ENCODE measurements at regions not wholly inside any gene's neighbourhood (a gene's known extent, or its start where the extent isn't known, plus 50 kb on each side); places are given as distances from the start of the nearest gene placed in this dataset.

GRCh38 chr7:35520810-35521625 is 173.9 kb downstream of the HERPUD2 start:
- Histone ChIP-seq H3K9ac (ENCODE audit: low read length in 3 of 3) (no peak overlapping the region), H3K4me1 (ENCODE audit: control insufficient read depth in 2 of 3, insufficient read depth in 2 of 3, low read depth in 1 of 3, low read length in 3 of 3) (no peaks in the 10 kb centered on the region), H3K27me3 (ENCODE audit: control insufficient read depth, insufficient read depth, low read length) (no peaks in the 10 kb centered on the region), H3K9me3 (ENCODE audit: control insufficient read depth in 2 of 3, insufficient read depth in 1 of 3, low read length in 3 of 3) (no peaks in the 10 kb centered on the region), H3K36me3 (ENCODE audit: control insufficient read depth in 2 of 3, insufficient read depth in 3 of 3, low read length in 3 of 3) (no peaks in the 10 kb centered on the region), H3K4me3 (ENCODE audit: low read length in 3 of 3) (no peak overlapping the region), H3K27ac (ENCODE audit: low read depth in 2 of 2, low read length in 2 of 2) (no peak overlapping the region)
- intact Hi-C loops (cut with DNase I), result no loop called here
- FAIRE-seq, result no peak
- no peak for TF ChIP-seq CTCF (IDR thresholded peaks at IDR 0.05; ENCODE audit: borderline replicate concordance, extremely low read depth, insufficient read depth)
- no peak for DNase-seq

DNA sequence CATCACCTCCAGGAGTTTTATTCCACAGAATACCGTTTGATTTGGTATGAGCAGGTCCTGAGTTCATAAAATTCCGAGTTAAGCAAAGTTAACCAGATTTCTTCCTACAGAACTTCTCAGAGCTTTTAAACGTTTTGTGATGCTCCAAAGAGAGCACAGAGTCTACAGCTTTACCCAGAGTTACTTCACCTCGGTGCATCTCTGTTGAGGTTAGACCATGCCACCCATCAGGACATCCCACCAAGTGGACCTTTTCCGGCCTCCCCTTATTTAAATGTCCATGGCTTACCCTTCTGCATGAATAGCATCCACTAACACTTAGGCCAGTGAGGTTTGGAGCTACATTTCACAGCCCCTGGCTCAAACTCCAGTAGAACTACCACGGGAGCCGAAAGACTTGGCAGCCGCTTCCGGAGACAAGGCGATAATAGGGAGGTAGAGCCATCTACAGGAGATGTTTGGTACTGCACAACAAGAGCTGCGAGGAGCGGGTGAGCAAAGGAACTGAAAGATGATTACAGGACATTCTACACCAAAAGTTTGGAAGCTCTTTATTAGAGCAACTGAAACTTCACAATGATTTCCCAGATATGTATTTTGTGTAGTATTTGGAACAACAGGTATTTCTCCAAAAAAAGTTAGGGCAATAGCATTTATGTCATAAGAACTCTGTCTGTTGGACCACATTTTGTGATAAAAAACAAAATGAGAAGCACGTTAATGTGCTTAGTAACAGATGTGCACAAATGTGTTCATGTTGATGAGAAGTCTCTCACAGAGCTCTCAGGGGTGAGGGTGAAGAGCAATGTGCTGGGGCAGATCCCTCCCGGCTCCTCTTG is 174.7 kb downstream of the HERPUD2 start:
- intact Hi-C loops (cut with DNase I), result no loop called here
- DNase-seq (peak in 4 of 5 donors; percentile 70 to 88 (median 78)), FAIRE-seq (peak; percentile 82)
- Histone ChIP-seq H3K27me3 (ENCODE audit: control insufficient read depth, insufficient read depth, low read length) (no peaks in the 10 kb centered on the region), H3K9me3 (ENCODE audit: control insufficient read depth in 2 of 3, insufficient read depth in 1 of 3, low read length in 3 of 3) (no peaks in the 10 kb centered on the region), H3K36me3 (ENCODE audit: control insufficient read depth in 2 of 3, insufficient read depth in 3 of 3, low read length in 3 of 3) (no peaks in the 10 kb centered on the region), H3K4me3 (ENCODE audit: low read length in 3 of 3) (no peak overlapping the region), H3K27ac (ENCODE audit: low read depth in 2 of 2, low read length in 2 of 2) (no peak overlapping the region), H3K9ac (ENCODE audit: low read length in 3 of 3) (no peak overlapping the region), H3K4me1 (ENCODE audit: control insufficient read depth in 2 of 3, insufficient read depth in 2 of 3, low read depth in 1 of 3, low read length in 3 of 3) (no peaks in the 10 kb centered on the region)
- peak; percentile 91 for TF ChIP-seq CTCF (IDR thresholded peaks at IDR 0.05; ENCODE audit: borderline replicate concordance, extremely low read depth, insufficient read depth)

DNA sequence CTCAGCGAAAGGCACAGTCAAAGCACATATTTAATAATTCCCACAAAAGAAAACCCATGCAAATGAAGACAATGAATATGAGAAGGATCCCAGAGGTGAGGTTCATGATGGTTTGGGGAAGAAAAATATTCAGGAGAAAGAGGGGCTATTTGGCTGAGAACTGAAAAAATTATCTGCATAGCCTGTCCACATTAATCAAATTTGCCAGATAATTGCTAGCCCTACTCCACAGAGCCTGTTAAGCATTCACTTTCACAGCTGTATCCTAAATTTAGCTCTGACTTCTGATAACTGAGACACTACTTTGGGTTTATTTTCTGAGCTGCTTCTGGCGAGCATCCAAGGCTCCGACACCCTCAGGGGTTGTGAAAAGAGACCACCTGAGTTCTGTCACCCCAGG is 176.2 kb downstream of the HERPUD2 start:
- Histone ChIP-seq H3K9me3 (ENCODE audit: control insufficient read depth in 2 of 3, insufficient read depth in 1 of 3, low read length in 3 of 3) (no peaks in the 10 kb centered on the region), H3K27ac (ENCODE audit: low read depth in 2 of 2, low read length in 2 of 2) (no peak overlapping the region), H3K27me3 (ENCODE audit: control insufficient read depth, insufficient read depth, low read length) (no peaks in the 10 kb centered on the region), H3K4me3 (ENCODE audit: low read length in 3 of 3) (no peak overlapping the region), H3K36me3 (ENCODE audit: control insufficient read depth in 2 of 3, insufficient read depth in 3 of 3, low read length in 3 of 3) (no peaks in the 10 kb centered on the region), H3K4me1 (ENCODE audit: control insufficient read depth in 2 of 3, insufficient read depth in 2 of 3, low read depth in 1 of 3, low read length in 3 of 3) (no peaks in the 10 kb centered on the region), H3K9ac (ENCODE audit: low read length in 3 of 3) (no peak overlapping the region)
- FAIRE-seq (no peak), DNase-seq (no peak)
- TF ChIP-seq CTCF (IDR thresholded peaks at IDR 0.05; ENCODE audit: borderline replicate concordance, extremely low read depth, insufficient read depth), result no peak
- intact Hi-C loops (cut with DNase I), result no loop called here
